ENCODE measurements at regions not wholly inside any gene's neighbourhood (a gene's known extent, or its start where the extent isn't known, plus 50 kb on each side); places are given as distances from the start of the nearest gene placed in this dataset.

GRCh38 chr10:123574109-123574698 is 92.0 kb upstream of the GPR26 start (continued):
- no peak for TF ChIP-seq POLR2AphosphoS5 (IDR thresholded peaks at IDR 0.05; ENCODE audit: low read depth, low read length)
- TF ChIP-seq POLR2A (IDR thresholded peaks at IDR 0.05; ENCODE audit: control extremely low read depth in 1 of 2, low read depth in 2 of 2, low read length in 2 of 2): no peak
- TF ChIP-seq, protein P1, sequence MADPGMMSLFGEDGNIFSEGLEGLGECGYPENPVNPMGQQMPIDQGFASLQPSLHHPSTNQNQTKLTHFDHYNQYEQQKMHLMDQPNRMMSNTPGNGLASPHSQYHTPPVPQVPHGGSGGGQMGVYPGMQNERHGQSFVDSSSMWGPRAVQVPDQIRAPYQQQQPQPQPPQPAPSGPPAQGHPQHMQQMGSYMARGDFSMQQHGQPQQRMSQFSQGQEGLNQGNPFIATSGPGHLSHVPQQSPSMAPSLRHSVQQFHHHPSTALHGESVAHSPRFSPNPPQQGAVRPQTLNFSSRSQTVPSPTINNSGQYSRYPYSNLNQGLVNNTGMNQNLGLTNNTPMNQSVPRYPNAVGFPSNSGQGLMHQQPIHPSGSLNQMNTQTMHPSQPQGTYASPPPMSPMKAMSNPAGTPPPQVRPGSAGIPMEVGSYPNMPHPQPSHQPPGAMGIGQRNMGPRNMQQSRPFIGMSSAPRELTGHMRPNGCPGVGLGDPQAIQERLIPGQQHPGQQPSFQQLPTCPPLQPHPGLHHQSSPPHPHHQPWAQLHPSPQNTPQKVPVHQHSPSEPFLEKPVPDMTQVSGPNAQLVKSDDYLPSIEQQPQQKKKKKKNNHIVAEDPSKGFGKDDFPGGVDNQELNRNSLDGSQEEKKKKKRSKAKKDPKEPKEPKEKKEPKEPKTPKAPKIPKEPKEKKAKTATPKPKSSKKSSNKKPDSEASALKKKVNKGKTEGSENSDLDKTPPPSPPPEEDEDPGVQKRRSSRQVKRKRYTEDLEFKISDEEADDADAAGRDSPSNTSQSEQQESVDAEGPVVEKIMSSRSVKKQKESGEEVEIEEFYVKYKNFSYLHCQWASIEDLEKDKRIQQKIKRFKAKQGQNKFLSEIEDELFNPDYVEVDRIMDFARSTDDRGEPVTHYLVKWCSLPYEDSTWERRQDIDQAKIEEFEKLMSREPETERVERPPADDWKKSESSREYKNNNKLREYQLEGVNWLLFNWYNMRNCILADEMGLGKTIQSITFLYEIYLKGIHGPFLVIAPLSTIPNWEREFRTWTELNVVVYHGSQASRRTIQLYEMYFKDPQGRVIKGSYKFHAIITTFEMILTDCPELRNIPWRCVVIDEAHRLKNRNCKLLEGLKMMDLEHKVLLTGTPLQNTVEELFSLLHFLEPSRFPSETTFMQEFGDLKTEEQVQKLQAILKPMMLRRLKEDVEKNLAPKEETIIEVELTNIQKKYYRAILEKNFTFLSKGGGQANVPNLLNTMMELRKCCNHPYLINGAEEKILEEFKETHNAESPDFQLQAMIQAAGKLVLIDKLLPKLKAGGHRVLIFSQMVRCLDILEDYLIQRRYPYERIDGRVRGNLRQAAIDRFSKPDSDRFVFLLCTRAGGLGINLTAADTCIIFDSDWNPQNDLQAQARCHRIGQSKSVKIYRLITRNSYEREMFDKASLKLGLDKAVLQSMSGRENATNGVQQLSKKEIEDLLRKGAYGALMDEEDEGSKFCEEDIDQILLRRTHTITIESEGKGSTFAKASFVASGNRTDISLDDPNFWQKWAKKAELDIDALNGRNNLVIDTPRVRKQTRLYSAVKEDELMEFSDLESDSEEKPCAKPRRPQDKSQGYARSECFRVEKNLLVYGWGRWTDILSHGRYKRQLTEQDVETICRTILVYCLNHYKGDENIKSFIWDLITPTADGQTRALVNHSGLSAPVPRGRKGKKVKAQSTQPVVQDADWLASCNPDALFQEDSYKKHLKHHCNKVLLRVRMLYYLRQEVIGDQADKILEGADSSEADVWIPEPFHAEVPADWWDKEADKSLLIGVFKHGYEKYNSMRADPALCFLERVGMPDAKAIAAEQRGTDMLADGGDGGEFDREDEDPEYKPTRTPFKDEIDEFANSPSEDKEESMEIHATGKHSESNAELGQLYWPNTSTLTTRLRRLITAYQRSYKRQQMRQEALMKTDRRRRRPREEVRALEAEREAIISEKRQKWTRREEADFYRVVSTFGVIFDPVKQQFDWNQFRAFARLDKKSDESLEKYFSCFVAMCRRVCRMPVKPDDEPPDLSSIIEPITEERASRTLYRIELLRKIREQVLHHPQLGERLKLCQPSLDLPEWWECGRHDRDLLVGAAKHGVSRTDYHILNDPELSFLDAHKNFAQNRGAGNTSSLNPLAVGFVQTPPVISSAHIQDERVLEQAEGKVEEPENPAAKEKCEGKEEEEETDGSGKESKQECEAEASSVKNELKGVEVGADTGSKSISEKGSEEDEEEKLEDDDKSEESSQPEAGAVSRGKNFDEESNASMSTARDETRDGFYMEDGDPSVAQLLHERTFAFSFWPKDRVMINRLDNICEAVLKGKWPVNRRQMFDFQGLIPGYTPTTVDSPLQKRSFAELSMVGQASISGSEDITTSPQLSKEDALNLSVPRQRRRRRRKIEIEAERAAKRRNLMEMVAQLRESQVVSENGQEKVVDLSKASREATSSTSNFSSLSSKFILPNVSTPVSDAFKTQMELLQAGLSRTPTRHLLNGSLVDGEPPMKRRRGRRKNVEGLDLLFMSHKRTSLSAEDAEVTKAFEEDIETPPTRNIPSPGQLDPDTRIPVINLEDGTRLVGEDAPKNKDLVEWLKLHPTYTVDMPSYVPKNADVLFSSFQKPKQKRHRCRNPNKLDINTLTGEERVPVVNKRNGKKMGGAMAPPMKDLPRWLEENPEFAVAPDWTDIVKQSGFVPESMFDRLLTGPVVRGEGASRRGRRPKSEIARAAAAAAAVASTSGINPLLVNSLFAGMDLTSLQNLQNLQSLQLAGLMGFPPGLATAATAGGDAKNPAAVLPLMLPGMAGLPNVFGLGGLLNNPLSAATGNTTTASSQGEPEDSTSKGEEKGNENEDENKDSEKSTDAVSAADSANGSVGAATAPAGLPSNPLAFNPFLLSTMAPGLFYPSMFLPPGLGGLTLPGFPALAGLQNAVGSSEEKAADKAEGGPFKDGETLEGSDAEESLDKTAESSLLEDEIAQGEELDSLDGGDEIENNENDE (IDR thresholded peaks at IDR 0.05; ENCODE audit: insufficient replicate concordance, low read length): no peak

All from H1 (cell line).